ENCODE measurements at regions not wholly inside any gene's neighbourhood (a gene's known extent, or its start where the extent isn't known, plus 50 kb on each side); places are given as distances from the start of the nearest gene placed in this dataset.
"Not testable (repeated sequence)": the region's sequence is repeated elsewhere in the genome, so short reads cannot be mapped to it uniquely, and the experiment has no call there.

GRCh38 chr4:43458293-43458692 lies 565.8 kb downstream of the GRXCR1 start:
- no peak overlapping the region for H3K27ac Mint-ChIP-seq
- H3K4me1 Mint-ChIP-seq (ENCODE audit: low read depth in 2 of 2), result no peaks in the 10 kb centered on the region
- H3K36me3 Mint-ChIP-seq, result no peaks in the 10 kb centered on the region
- peaks cover 9% of the 10 kb centered on the region for H3K9me3 Mint-ChIP-seq
- no peak for ATAC-seq
- no peaks in the 10 kb centered on the region for H3K27me3 Mint-ChIP-seq
- no peak overlapping the region for H3K4me3 Mint-ChIP-seq
- no peak for DNase-seq (ENCODE audit: low spot score)

GRCh38 chr4:43471950-43472349 lies 579.4 kb downstream of the GRXCR1 start:
- no peak overlapping the region for H3K4me3 Mint-ChIP-seq
- peaks cover 35% of the 10 kb centered on the region for H3K9me3 Mint-ChIP-seq
- no peaks in the 10 kb centered on the region for H3K27me3 Mint-ChIP-seq
- H3K36me3 Mint-ChIP-seq, result peaks cover 13% of the 10 kb centered on the region
- no peak overlapping the region for H3K27ac Mint-ChIP-seq
- H3K4me1 Mint-ChIP-seq (ENCODE audit: low read depth in 2 of 2), result no peaks in the 10 kb centered on the region
- no peak for DNase-seq (ENCODE audit: low spot score)
- no peak for ATAC-seq

GRCh38 chr4:43481526-43481925 lies 589.0 kb downstream of the GRXCR1 start:
- Mint-ChIP-seq H3K9me3 (peaks cover 9% of the 10 kb centered on the region), H3K4me1 (ENCODE audit: low read depth in 2 of 2) (no peaks in the 10 kb centered on the region), H3K27me3 (no peaks in the 10 kb centered on the region), H3K27ac (no peak overlapping the region), H3K36me3 (peaks cover 4% of the 10 kb centered on the region), H3K4me3 (no peak overlapping the region)
- no peak for ATAC-seq
- DNase-seq (ENCODE audit: low spot score), result no peak

GRCh38 chr4:43485196-43485595 lies 592.7 kb downstream of the GRXCR1 start:
- Mint-ChIP-seq H3K27ac (no peak overlapping the region), H3K9me3 (peaks cover 9% of the 10 kb centered on the region), H3K4me3 (no peak overlapping the region), H3K4me1 (ENCODE audit: low read depth in 2 of 2) (no peaks in the 10 kb centered on the region), H3K27me3 (no peaks in the 10 kb centered on the region), H3K36me3 (peaks cover 4% of the 10 kb centered on the region)
- ATAC-seq, result no peak
- no peak for DNase-seq (ENCODE audit: low spot score)

GRCh38 chr4:43496188-43496587 lies 603.7 kb downstream of the GRXCR1 start:
- Mint-ChIP-seq H3K27me3 (no peaks in the 10 kb centered on the region), H3K36me3 (no peaks in the 10 kb centered on the region), H3K4me1 (ENCODE audit: low read depth in 2 of 2) (no peaks in the 10 kb centered on the region), H3K27ac (no peak overlapping the region), H3K4me3 (no peak overlapping the region), H3K9me3 (peaks cover 12% of the 10 kb centered on the region)
- ATAC-seq, result no peak
- no peak for DNase-seq (ENCODE audit: low spot score)

GRCh38 chr4:43496602-43497001 lies 604.1 kb downstream of the GRXCR1 start:
- Mint-ChIP-seq H3K36me3 (no peaks in the 10 kb centered on the region), H3K9me3 (peaks cover 12% of the 10 kb centered on the region), H3K27me3 (no peaks in the 10 kb centered on the region), H3K4me1 (ENCODE audit: low read depth in 2 of 2) (no peaks in the 10 kb centered on the region), H3K4me3 (no peak overlapping the region), H3K27ac (no peak overlapping the region)
- ATAC-seq (no peak), DNase-seq (ENCODE audit: low spot score) (no peak)

DNA sequence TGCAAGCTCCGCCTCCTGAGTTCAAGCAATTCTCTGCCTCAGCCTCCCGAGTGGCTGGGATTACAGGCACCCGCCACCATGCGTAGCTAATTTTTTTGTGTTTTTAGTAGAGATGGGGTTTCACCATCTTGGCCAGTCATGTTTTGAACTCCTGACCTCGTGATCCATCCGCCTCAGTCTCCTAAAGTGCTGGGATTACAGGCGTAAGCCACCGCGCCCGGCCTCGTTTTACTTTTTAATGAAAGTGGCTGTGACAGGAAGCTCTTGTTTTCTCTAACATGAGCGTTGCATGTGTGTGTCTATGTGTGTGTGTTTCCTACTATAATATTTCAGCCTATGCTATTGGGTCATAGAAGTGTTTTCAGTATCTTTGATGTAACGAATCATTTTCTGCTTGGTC lies 613.3 kb downstream of the GRXCR1 start:
- not testable (repeated sequence) for H3K27me3 Mint-ChIP-seq; H3K4me3 Mint-ChIP-seq; H3K4me1 Mint-ChIP-seq (ENCODE audit: low read depth in 2 of 2); ATAC-seq; H3K36me3 Mint-ChIP-seq; H3K27ac Mint-ChIP-seq; DNase-seq (ENCODE audit: low spot score)
- H3K9me3 Mint-ChIP-seq, result peaks cover 29% of the 10 kb centered on the region

DNA sequence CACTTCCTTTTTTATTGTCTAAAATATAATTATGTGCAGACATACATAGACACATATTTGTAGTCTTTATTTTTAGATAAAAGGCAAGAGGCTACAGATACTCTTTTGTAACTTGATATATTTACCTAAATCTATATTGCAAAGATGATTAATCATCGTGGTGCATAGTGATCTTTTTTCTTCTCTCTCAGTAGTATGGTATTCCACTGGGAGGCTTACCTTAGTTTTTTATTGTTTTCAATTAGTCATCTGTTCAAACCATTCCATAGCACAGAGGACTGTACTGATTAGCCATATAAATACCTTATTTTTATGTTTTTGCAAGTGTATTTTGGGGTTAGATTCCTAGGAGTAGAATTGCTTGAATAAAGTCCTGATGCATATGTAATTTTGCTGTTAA lies 619.7 kb downstream of the GRXCR1 start:
- ATAC-seq (no peak), DNase-seq (ENCODE audit: low spot score) (no peak)
- Mint-ChIP-seq H3K27ac (no peak overlapping the region), H3K36me3 (no peaks in the 10 kb centered on the region), H3K9me3 (peaks cover 28% of the 10 kb centered on the region), H3K27me3 (no peaks in the 10 kb centered on the region), H3K4me1 (ENCODE audit: low read depth in 2 of 2) (no peaks in the 10 kb centered on the region), H3K4me3 (no peak overlapping the region)

- no peak for DNase-seq (ENCODE audit: low spot score)
These were observed 633.1 kb downstream of the GRXCR1 start for GRCh38 chr4:43525646-43526045.

GRCh38 chr4:43547561-43547960 lies 655.0 kb downstream of the GRXCR1 start:
- no peak for ATAC-seq
- Mint-ChIP-seq H3K4me3 (no peak overlapping the region), H3K27me3 (no peaks in the 10 kb centered on the region), H3K9me3 (peaks cover 25% of the 10 kb centered on the region), H3K4me1 (ENCODE audit: low read depth in 2 of 2) (no peaks in the 10 kb centered on the region), H3K27ac (no peak overlapping the region), H3K36me3 (peaks cover 12% of the 10 kb centered on the region)
- no peak for DNase-seq (ENCODE audit: low spot score)

More at GRCh38 chr4:43525646-43526045, 633.1 kb downstream of the GRXCR1 start:
- ATAC-seq, result no peak
- no peaks in the 10 kb centered on the region for H3K27me3 Mint-ChIP-seq
- no peaks in the 10 kb centered on the region for H3K4me1 Mint-ChIP-seq (ENCODE audit: low read depth in 2 of 2)
- H3K36me3 Mint-ChIP-seq, result no peaks in the 10 kb centered on the region
- no peak overlapping the region for H3K27ac Mint-ChIP-seq
- no peak overlapping the region for H3K4me3 Mint-ChIP-seq
- H3K9me3 Mint-ChIP-seq, result peaks cover 2% of the 10 kb centered on the region

DNA sequence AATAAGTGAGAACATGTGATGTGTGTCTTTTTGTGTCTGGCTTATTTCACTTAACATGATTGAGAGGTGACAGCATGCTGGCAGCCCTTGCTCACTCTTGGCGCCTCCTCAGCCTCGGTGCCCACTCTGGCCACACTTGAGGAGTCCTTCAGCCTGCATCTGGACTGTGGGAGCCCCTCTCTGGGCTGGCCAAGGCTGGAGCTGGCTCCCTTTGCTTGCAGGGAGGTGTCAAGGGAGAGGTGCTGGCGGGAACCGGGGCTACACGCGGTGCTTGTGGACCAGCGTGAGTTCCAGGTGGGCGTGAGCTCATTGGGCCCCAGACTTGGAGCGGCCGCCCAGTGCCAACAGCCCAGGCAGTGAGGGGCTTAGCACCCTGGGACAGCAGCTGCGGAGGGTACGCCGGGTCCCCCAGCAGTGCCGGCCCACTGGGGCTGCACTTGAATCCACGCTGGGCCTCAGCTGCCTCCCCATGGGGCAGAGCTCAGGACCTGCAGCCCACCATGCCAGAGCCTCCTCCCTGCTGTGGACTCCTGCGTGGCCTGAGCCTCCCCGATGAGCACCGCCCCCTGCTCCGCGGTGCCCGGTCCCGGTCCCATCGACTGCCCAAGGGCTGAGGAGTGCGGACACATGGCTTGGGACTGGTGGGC lies 658.6 kb downstream of the GRXCR1 start:
- ATAC-seq, result no peak
- Mint-ChIP-seq H3K4me1 (ENCODE audit: low read depth in 2 of 2) (no peaks in the 10 kb centered on the region), H3K9me3 (peaks cover 27% of the 10 kb centered on the region), H3K4me3 (no peak overlapping the region), H3K27me3 (no peaks in the 10 kb centered on the region), H3K36me3 (peaks cover 17% of the 10 kb centered on the region), H3K27ac (no peak overlapping the region)
- no peak for DNase-seq (ENCODE audit: low spot score)

DNA sequence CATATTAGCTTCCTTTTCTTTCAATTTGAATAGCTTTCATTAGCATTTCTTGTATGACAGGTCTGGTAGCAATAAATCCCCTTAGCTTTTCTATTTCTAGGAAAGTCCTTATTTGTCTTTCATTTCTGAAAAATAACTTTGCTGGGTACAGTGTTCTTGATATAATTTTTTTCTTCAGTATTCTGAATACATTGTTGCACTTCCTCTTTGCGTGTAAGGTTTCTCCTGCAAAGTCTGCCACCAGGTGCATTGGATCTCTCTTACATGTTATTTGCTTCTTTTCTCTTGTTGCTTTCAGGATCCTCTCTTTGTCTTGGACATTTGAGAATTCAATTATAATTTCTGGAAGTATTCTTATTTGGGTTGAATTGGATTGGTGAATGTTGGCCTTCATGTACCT lies 663.7 kb downstream of the GRXCR1 start:
- no peak overlapping the region for H3K4me3 Mint-ChIP-seq
- peaks cover 12% of the 10 kb centered on the region for H3K36me3 Mint-ChIP-seq
- no peaks in the 10 kb centered on the region for H3K27me3 Mint-ChIP-seq
- ATAC-seq (no peak), DNase-seq (ENCODE audit: low spot score) (no peak)
- no peaks in the 10 kb centered on the region for H3K4me1 Mint-ChIP-seq (ENCODE audit: low read depth in 2 of 2)
- no peak overlapping the region for H3K27ac Mint-ChIP-seq
- peaks cover 18% of the 10 kb centered on the region for H3K9me3 Mint-ChIP-seq

DNA sequence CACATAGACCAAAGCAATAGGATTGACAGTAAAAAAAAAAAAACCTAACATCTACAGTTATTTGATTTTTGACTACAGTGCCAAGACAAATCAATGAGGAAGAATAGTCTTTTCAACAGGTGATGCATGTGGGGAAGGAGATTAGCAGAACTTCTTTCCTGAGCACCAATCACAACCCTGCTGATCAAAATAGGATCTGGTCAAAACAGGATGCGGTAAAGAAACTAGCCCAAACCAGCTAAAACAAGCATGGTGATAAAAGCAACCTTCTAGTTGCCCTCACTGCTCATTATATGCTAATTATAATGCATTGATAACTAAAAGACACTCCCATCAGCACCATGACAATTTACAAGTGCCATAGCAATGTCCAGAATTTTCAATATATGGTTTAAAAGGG lies 667.5 kb downstream of the GRXCR1 start:
- Mint-ChIP-seq H3K27ac (no peak overlapping the region), H3K27me3 (no peaks in the 10 kb centered on the region), H3K9me3 (peaks cover 15% of the 10 kb centered on the region), H3K36me3 (no peaks in the 10 kb centered on the region), H3K4me3 (no peak overlapping the region), H3K4me1 (ENCODE audit: low read depth in 2 of 2) (no peaks in the 10 kb centered on the region)
- ATAC-seq (no peak), DNase-seq (ENCODE audit: low spot score) (no peak)

- Mint-ChIP-seq H3K27ac (no peak overlapping the region), H3K4me1 (ENCODE audit: low read depth in 2 of 2) (no peaks in the 10 kb centered on the region), H3K36me3 (no peaks in the 10 kb centered on the region), H3K9me3 (peaks cover 14% of the 10 kb centered on the region), H3K27me3 (no peaks in the 10 kb centered on the region), H3K4me3 (no peak overlapping the region)
- DNase-seq (ENCODE audit: low spot score) (no peak), ATAC-seq (no peak)
These were observed 671.6 kb downstream of the GRXCR1 start for GRCh38 chr4:43564107-43564506.

DNA sequence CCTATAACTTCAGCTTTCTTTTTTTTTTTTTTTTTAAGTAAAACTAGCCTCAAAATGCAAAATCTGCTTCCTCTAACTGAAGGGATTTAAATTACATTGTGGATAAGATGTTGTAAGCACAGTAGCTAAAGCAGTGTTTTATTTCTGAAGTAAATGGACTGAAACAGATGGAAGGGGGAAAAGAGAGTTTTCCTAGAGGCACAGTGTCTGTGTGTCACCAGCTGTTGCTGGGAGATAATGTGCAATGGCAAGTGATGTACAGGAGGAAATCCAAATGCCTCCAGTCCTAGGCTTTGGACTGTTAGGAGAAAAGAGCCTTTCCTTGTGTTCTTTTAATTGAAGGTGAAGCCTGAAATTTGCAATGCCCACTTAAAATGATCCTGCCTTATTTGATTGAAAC lies 672.1 kb downstream of the GRXCR1 start:
- ATAC-seq, result no peak
- Mint-ChIP-seq H3K4me1 (ENCODE audit: low read depth in 2 of 2) (no peaks in the 10 kb centered on the region), H3K27me3 (no peaks in the 10 kb centered on the region), H3K36me3 (no peaks in the 10 kb centered on the region), H3K27ac (no peak overlapping the region), H3K4me3 (no peak overlapping the region), H3K9me3 (peaks cover 14% of the 10 kb centered on the region)
- no peak for DNase-seq (ENCODE audit: low spot score)

Data from natural killer cell treated with Interleukin-12 subunit alpha and Interleukin-12 subunit beta and Interleukin-15 and Interleukin-18, amount 100 ng/mL, for 72 hours (primary cell).